ENCODE measurements at regions not wholly inside any gene's neighbourhood (a gene's known extent, or its start where the extent isn't known, plus 50 kb on each side); places are given as distances from the start of the nearest gene placed in this dataset.
A peak's percentile ranks its signal among the peaks of the same experiment; 100 is the strongest.
"Not testable (repeated sequence)": the region's sequence is repeated elsewhere in the genome, so short reads cannot be mapped to it uniquely, and the experiment has no call there.

GRCh38 chr1:182331387-182331786 lies 60.2 kb downstream of the GLUL start:
- DNase-seq: no peak

GRCh38 chr1:182330303-182330702 lies 61.3 kb downstream of the GLUL start:
- DNase-seq: no peak

GRCh38 chr1:182329471-182329870 lies 62.1 kb downstream of the GLUL start:
- DNase-seq: no peak

GRCh38 chr1:182328591-182328990 lies 63.0 kb downstream of the GLUL start:
- DNase-seq: no peak

GRCh38 chr1:182325339-182325738 lies 66.3 kb downstream of the GLUL start:
- no peak for DNase-seq

GRCh38 chr1:182321532-182321931 lies 70.1 kb downstream of the GLUL start:
- DNase-seq: not testable (repeated sequence)

GRCh38 chr1:182317611-182318161 lies 73.9 kb downstream of the GLUL start:
- DNase-seq: no peak

GRCh38 chr1:182316454-182316853 lies 75.1 kb downstream of the GLUL start:
- not testable (repeated sequence) for DNase-seq

GRCh38 chr1:182315167-182315556 lies 76.4 kb downstream of the GLUL start:
- DNase-seq: no peak

GRCh38 chr1:182309631-182310351 lies 81.8 kb downstream of the GLUL start:
- no peak for DNase-seq

GRCh38 chr1:182308826-182309225 lies 82.8 kb downstream of the GLUL start:
- no peak for DNase-seq

GRCh38 chr1:182307486-182307885 lies 84.1 kb downstream of the GLUL start:
- not testable (repeated sequence) for DNase-seq

- no peak for DNase-seq
Observed at GRCh38 chr1:182305861-182306260, 85.7 kb downstream of the GLUL start.

GRCh38 chr1:182304627-182305026 lies 87.0 kb downstream of the GLUL start:
- no peak for DNase-seq

GRCh38 chr1:182304218-182304617 lies 87.4 kb downstream of the GLUL start:
- DNase-seq: no peak

- DNase-seq: no peak
Observed at GRCh38 chr1:182303778-182304177, 87.8 kb downstream of the GLUL start.

- DNase-seq: peak; percentile 12 to 14
Observed at GRCh38 chr1:182301467-182302198, 90.0 kb downstream of the GLUL start.

- DNase-seq: no peak
Observed at GRCh38 chr1:182301026-182301436, 90.6 kb downstream of the GLUL start.

- DNase-seq: no peak
Observed at GRCh38 chr1:182299728-182300616, 91.6 kb downstream of the GLUL start.

GRCh38 chr1:182299054-182299727 lies 92.4 kb downstream of the GLUL start:
- DNase-seq: not testable (repeated sequence)

- DNase-seq: no peak
Observed at GRCh38 chr1:182297335-182297734, 94.3 kb downstream of the GLUL start.

GRCh38 chr1:182295697-182296096 lies 95.9 kb downstream of the GLUL start:
- no peak for DNase-seq
